Activated T-cell treated with anti-CD3 and anti-CD28 coated beads, Interleukin-2, amount 50 U/mL, for 24 hours (primary cell): ENCODE measurements at regions not wholly inside any gene's neighbourhood (a gene's known extent, or its start where the extent isn't known, plus 50 kb on each side); places are given as distances from the start of the nearest gene placed in this dataset.
"Not testable (repeated sequence)": the region's sequence is repeated elsewhere in the genome, so short reads cannot be mapped to it uniquely, and the experiment has no call there.

Experiments used
- DNase-seq: peaks from one replicate; pipeline ENCODE4 v3.0.0-alpha.2; 2020
- H3K27ac Mint-ChIP-seq: 2 replicates; pipeline ENCODE4 v1.8.0; 2020; ENCODE audit warnings: mild to moderate bottlenecking, mixed read lengths
- H3K27me3 Mint-ChIP-seq: 2 replicates; pipeline ENCODE4 v1.8.0; 2020; ENCODE audit warnings: mixed read lengths
- H3K36me3 Mint-ChIP-seq: 2 replicates; pipeline ENCODE4 v1.8.0; 2020; ENCODE audit warnings: low read depth, mixed read lengths
- H3K4me1 Mint-ChIP-seq: 2 replicates; pipeline ENCODE4 v1.8.0; 2020; ENCODE audit warnings: low read depth, mixed read lengths
- H3K4me3 Mint-ChIP-seq: 2 replicates; pipeline ENCODE4 v1.8.0; 2020; ENCODE audit warnings: mild to moderate bottlenecking, moderate library complexity, mixed read lengths
- H3K9me3 Mint-ChIP-seq: 2 replicates; pipeline ENCODE4 v1.8.0; 2020; ENCODE audit warnings: mixed read lengths

GRCh38 chr2:2773692-2774091 is 442.6 kb upstream of the MYT1L start:
- Mint-ChIP-seq H3K27ac (no peak overlapping the region), H3K4me3 (no peak overlapping the region), H3K9me3 (peaks cover 3% of the 10 kb centered on the region), H3K4me1 (no peaks in the 10 kb centered on the region), H3K27me3 (no peaks in the 10 kb centered on the region), H3K36me3 (no peaks in the 10 kb centered on the region)
- DNase-seq: no peak

- H3K4me1 Mint-ChIP-seq, DNase-seq: not testable (repeated sequence)
Measured at GRCh38 chr2:2773080-2773479, 442.0 kb upstream of the MYT1L start.

GRCh38 chr2:2771721-2772411 is 440.8 kb upstream of the MYT1L start:
- no peaks in the 10 kb centered on the region for H3K36me3 Mint-ChIP-seq
- H3K27me3 Mint-ChIP-seq: no peaks in the 10 kb centered on the region
- H3K27ac Mint-ChIP-seq: no peak overlapping the region
- DNase-seq: no peak
- no peak overlapping the region for H3K4me3 Mint-ChIP-seq
- peaks cover 3% of the 10 kb centered on the region for H3K9me3 Mint-ChIP-seq
- no peaks in the 10 kb centered on the region for H3K4me1 Mint-ChIP-seq

More at GRCh38 chr2:2773080-2773479, 442.0 kb upstream of the MYT1L start:
- not testable (repeated sequence) for H3K27ac Mint-ChIP-seq, H3K27me3 Mint-ChIP-seq, H3K4me3 Mint-ChIP-seq, H3K9me3 Mint-ChIP-seq, H3K36me3 Mint-ChIP-seq

- H3K4me1 Mint-ChIP-seq: no peaks in the 10 kb centered on the region
- H3K36me3 Mint-ChIP-seq: no peaks in the 10 kb centered on the region
- no peak for DNase-seq
- H3K27ac Mint-ChIP-seq: no peak overlapping the region
- no peaks in the 10 kb centered on the region for H3K9me3 Mint-ChIP-seq
- H3K27me3 Mint-ChIP-seq: no peaks in the 10 kb centered on the region
- H3K4me3 Mint-ChIP-seq: no peak overlapping the region
Measured at GRCh38 chr2:2769481-2770431, 438.7 kb upstream of the MYT1L start.

GRCh38 chr2:2768476-2768875 is 437.4 kb upstream of the MYT1L start:
- Mint-ChIP-seq H3K4me3 (no peak overlapping the region), H3K36me3 (no peaks in the 10 kb centered on the region), H3K9me3 (no peaks in the 10 kb centered on the region), H3K4me1 (no peaks in the 10 kb centered on the region), H3K27ac (no peak overlapping the region), H3K27me3 (no peaks in the 10 kb centered on the region)
- DNase-seq: no peak

- no peaks in the 10 kb centered on the region for H3K27me3 Mint-ChIP-seq
- H3K27ac Mint-ChIP-seq: no peak overlapping the region
- no peak overlapping the region for H3K4me3 Mint-ChIP-seq
- no peaks in the 10 kb centered on the region for H3K9me3 Mint-ChIP-seq
- no peaks in the 10 kb centered on the region for H3K36me3 Mint-ChIP-seq
- no peaks in the 10 kb centered on the region for H3K4me1 Mint-ChIP-seq
- no peak for DNase-seq
Measured at GRCh38 chr2:2767837-2768236, 436.8 kb upstream of the MYT1L start.

GRCh38 chr2:2765839-2766495 is 434.9 kb upstream of the MYT1L start:
- DNase-seq: no peak
- H3K36me3 Mint-ChIP-seq: no peaks in the 10 kb centered on the region
- H3K4me1 Mint-ChIP-seq: no peaks in the 10 kb centered on the region
- H3K9me3 Mint-ChIP-seq: peaks cover under 1% of the 10 kb centered on the region
- H3K27me3 Mint-ChIP-seq: no peaks in the 10 kb centered on the region
- H3K27ac Mint-ChIP-seq: no peak overlapping the region
- H3K4me3 Mint-ChIP-seq: no peak overlapping the region

- Mint-ChIP-seq H3K9me3 (peaks cover 4% of the 10 kb centered on the region), H3K36me3 (no peaks in the 10 kb centered on the region), H3K27me3 (no peaks in the 10 kb centered on the region), H3K27ac (no peak overlapping the region), H3K4me3 (no peak overlapping the region), H3K4me1 (no peaks in the 10 kb centered on the region)
- no peak for DNase-seq
Measured at GRCh38 chr2:2765176-2765800, 434.2 kb upstream of the MYT1L start.

GRCh38 chr2:2764739-2765138 is 433.7 kb upstream of the MYT1L start:
- H3K27me3 Mint-ChIP-seq: no peaks in the 10 kb centered on the region
- H3K9me3 Mint-ChIP-seq: peaks cover 4% of the 10 kb centered on the region
- no peak overlapping the region for H3K4me3 Mint-ChIP-seq
- H3K4me1 Mint-ChIP-seq: no peaks in the 10 kb centered on the region
- no peak for DNase-seq
- H3K36me3 Mint-ChIP-seq: no peaks in the 10 kb centered on the region
- H3K27ac Mint-ChIP-seq: no peak overlapping the region

- DNase-seq: no peak
- Mint-ChIP-seq H3K4me3 (no peak overlapping the region), H3K27me3 (no peaks in the 10 kb centered on the region), H3K36me3 (no peaks in the 10 kb centered on the region), H3K4me1 (no peaks in the 10 kb centered on the region), H3K9me3 (peaks cover 4% of the 10 kb centered on the region), H3K27ac (no peak overlapping the region)
Measured at GRCh38 chr2:2764001-2764355, 432.9 kb upstream of the MYT1L start.

GRCh38 chr2:2763351-2764000 is 432.4 kb upstream of the MYT1L start:
- H3K4me1 Mint-ChIP-seq: no peaks in the 10 kb centered on the region
- H3K9me3 Mint-ChIP-seq: peaks cover 4% of the 10 kb centered on the region
- H3K4me3 Mint-ChIP-seq: no peak overlapping the region
- no peak overlapping the region for H3K27ac Mint-ChIP-seq
- H3K27me3 Mint-ChIP-seq: no peaks in the 10 kb centered on the region
- no peaks in the 10 kb centered on the region for H3K36me3 Mint-ChIP-seq
- no peak for DNase-seq

- H3K27ac Mint-ChIP-seq: no peak overlapping the region
- H3K27me3 Mint-ChIP-seq: no peaks in the 10 kb centered on the region
- no peaks in the 10 kb centered on the region for H3K4me1 Mint-ChIP-seq
- no peaks in the 10 kb centered on the region for H3K36me3 Mint-ChIP-seq
- no peak for DNase-seq
- H3K4me3 Mint-ChIP-seq: no peak overlapping the region
- peaks cover 4% of the 10 kb centered on the region for H3K9me3 Mint-ChIP-seq
Measured at GRCh38 chr2:2762913-2763312, 431.8 kb upstream of the MYT1L start.

GRCh38 chr2:2762166-2762908 is 431.3 kb upstream of the MYT1L start:
- Mint-ChIP-seq H3K27me3 (no peaks in the 10 kb centered on the region), H3K36me3 (no peaks in the 10 kb centered on the region), H3K4me1 (no peaks in the 10 kb centered on the region), H3K27ac (no peak overlapping the region), H3K9me3 (peaks cover 4% of the 10 kb centered on the region), H3K4me3 (no peak overlapping the region)
- DNase-seq: no peak
